ENCODE measurements at regions not wholly inside any gene's neighbourhood (a gene's known extent, or its start where the extent isn't known, plus 50 kb on each side); places are given as distances from the start of the nearest gene placed in this dataset.

- Histone ChIP-seq H2BK12ac (ENCODE audit: low read depth, low read length) (no peak overlapping the region), H3K79me2 (ENCODE audit: control insufficient read depth in 1 of 2, insufficient read depth in 2 of 2, low read length in 2 of 2) (no peaks in the 10 kb centered on the region), H2BK120ac (replicated peaks; ENCODE audit: low read depth, low read length) (no peak overlapping the region), H2BK20ac (ENCODE audit: low read length) (no peak overlapping the region), H3K27ac (ENCODE audit: low read depth, low read length) (no peak overlapping the region), H3K4me3 (ENCODE audit: extremely low read depth in 1 of 4, insufficient read depth in 2 of 4, low read depth in 3 of 4, low read length in 4 of 4) (no peak overlapping the region), H3K14ac (ENCODE audit: insufficient read length) (no peak overlapping the region), H3K9me3 (ENCODE audit: insufficient read depth in 2 of 2, low read depth in 1 of 2, low read length in 1 of 2) (no peaks in the 10 kb centered on the region), H4K5ac (ENCODE audit: insufficient read length, low read depth, low read length) (no peak overlapping the region), H3K79me1 (ENCODE audit: low read depth, low read length) (no peaks in the 10 kb centered on the region), H3K56ac (replicated peaks; ENCODE audit: insufficient read length, low read depth, low read length) (no peak overlapping the region), H4K20me1 (replicated peaks in 1 of 2; ENCODE audit: control insufficient read depth in 1 of 2, insufficient read depth in 2 of 2, low read length in 2 of 2) (no peaks in the 10 kb centered on the region), H2AK5ac (ENCODE audit: low read depth, low read length) (no peak overlapping the region), H2BK15ac (ENCODE audit: low read length) (no peak overlapping the region), H3K27me3 (replicated peaks in 1 of 4; ENCODE audit: control insufficient read depth in 3 of 4, extremely low read depth in 1 of 4, insufficient read depth in 3 of 4, low read length in 3 of 4) (no peaks in the 10 kb centered on the region), H4K91ac (replicated peaks; ENCODE audit: insufficient read length, low read length) (no peak overlapping the region), H2BK5ac (ENCODE audit: low read depth, low read length) (no peak overlapping the region), H3K9ac (replicated peaks in 1 of 4; ENCODE audit: extremely low read depth in 1 of 4, low read depth in 3 of 4, low read length in 3 of 4) (no peak overlapping the region), H3K4ac (replicated peaks; ENCODE audit: insufficient read length, low read depth, low read length) (no peak overlapping the region), H3K36me3 (ENCODE audit: control insufficient read depth in 2 of 4, insufficient read depth in 4 of 4, low read length in 3 of 4) (no peaks in the 10 kb centered on the region), H3K4me1 (replicated peaks in 1 of 4; ENCODE audit: control insufficient read depth in 3 of 4, insufficient read depth in 4 of 4, low read length in 3 of 4) (peaks cover 0 to 3% (median 0%) of the 10 kb centered on the region in 4 experiments; a peak in 2 of 7 replicates), H3K23ac (ENCODE audit: insufficient read length) (no peak overlapping the region), H3K23me2 (ENCODE audit: low read depth, low read length) (no peaks in the 10 kb centered on the region), H3K18ac (ENCODE audit: extremely low read depth, low read length) (no peak overlapping the region), H4K8ac (ENCODE audit: extremely low read depth, insufficient read depth, low read length) (no peak overlapping the region), H3K4me2 (ENCODE audit: insufficient read depth in 1 of 2, low read depth in 2 of 2, low read length in 2 of 2) (no peak overlapping the region), H2AFZ (ENCODE audit: low read length) (no peak overlapping the region)
- TF ChIP-seq BRCA1 (IDR thresholded peaks at IDR 0.05; ENCODE audit: low read depth, low read length) (no peak), POLR2A (IDR thresholded peaks at IDR 0.05; ENCODE audit: control extremely low read depth in 1 of 2, low read depth in 2 of 2, low read length in 2 of 2) (no peak)
- ChIA-PET POLR2A (ENCODE audit: partially characterized antibody) (no interaction called here), CTCF (ENCODE audit: partially characterized antibody) (no interaction called here)
- WGBS, 2 experiments (ENCODE audit: extremely low coverage in 1 of 2, insufficient coverage in 1 of 2, insufficient read length in 1 of 2, insufficient replicate concordance in 2 of 2, low coverage in 1 of 2, low lambda C conversion rate in 2 of 2, missing lambda C conversion rate in 1 of 2): 58% methylated on average over 3 of the region's 3 CpGs; no CpG with 5 or more reads in 1 of the 2 experiments
- FAIRE-seq: no peak
- no peak for DNase-seq (ENCODE audit: low read depth in 1 of 2, low spot score in 2 of 2)
Measured at GRCh38 chr5:156201788-156202403, 125.1 kb upstream of the SGCD start.

Measured in H1 (cell line).